A673 (cell line): ENCODE measurements at regions not wholly inside any gene's neighbourhood (a gene's known extent, or its start where the extent isn't known, plus 50 kb on each side); places are given as distances from the start of the nearest gene placed in this dataset.

Experiments used
- EZH2 ChIP-seq: fragments of 200-600 bp; sonication (generic); IDR thresholded peaks from 2 replicates; pipeline ENCODE4 v1.6.1; 2017; ENCODE audit warnings: borderline replicate concordance, low read depth, mild to moderate bottlenecking, mixed read lengths, antibody characterized with exemption, low read length; ENCODE audit not compliant: poor library complexity, severe bottlenecking
- TF ChIP-seq, protein P1 (sequence below): fragments of 300-800, 200-600 bp; sonication (generic); conservative IDR thresholded peaks from 2 replicates; pipeline ENCODE4 v1.5.1; 2017; ENCODE audit warnings: low read depth, mild to moderate bottlenecking, antibody characterized with exemption, low read length, moderate library complexity, mixed read lengths

DNA sequence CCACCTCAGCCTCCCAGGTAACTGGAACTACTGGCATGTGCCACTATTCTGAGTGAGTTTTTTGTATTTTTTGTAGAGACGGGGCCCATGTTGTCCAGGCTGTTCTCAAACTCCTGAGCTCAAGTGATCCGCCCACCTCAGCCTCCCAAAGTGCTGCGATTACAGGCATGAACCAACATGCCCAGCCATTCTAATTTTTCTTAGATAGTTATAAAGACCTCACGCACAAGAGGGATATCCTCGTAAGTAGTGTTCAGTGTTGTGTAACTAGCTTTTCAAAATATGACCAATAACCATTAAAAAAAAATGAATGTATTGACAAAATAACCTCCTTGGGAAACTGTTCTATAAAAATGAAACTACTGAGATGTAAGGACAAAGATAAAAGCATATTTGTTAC is 90.5 kb upstream of the FERD3L start:
- TF ChIP-seq, protein P1, sequence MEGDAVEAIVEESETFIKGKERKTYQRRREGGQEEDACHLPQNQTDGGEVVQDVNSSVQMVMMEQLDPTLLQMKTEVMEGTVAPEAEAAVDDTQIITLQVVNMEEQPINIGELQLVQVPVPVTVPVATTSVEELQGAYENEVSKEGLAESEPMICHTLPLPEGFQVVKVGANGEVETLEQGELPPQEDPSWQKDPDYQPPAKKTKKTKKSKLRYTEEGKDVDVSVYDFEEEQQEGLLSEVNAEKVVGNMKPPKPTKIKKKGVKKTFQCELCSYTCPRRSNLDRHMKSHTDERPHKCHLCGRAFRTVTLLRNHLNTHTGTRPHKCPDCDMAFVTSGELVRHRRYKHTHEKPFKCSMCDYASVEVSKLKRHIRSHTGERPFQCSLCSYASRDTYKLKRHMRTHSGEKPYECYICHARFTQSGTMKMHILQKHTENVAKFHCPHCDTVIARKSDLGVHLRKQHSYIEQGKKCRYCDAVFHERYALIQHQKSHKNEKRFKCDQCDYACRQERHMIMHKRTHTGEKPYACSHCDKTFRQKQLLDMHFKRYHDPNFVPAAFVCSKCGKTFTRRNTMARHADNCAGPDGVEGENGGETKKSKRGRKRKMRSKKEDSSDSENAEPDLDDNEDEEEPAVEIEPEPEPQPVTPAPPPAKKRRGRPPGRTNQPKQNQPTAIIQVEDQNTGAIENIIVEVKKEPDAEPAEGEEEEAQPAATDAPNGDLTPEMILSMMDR = no peak
- no peak for TF ChIP-seq EZH2
